Stimulated activated CD4-positive, alpha-beta T cell treated with anti-CD3 and anti-CD28 coated beads, TNF-alpha, amount 100 ng/mL, for 1 hour (primary cell): ENCODE measurements at regions not wholly inside any gene's neighbourhood (a gene's known extent, or its start where the extent isn't known, plus 50 kb on each side); places are given as distances from the start of the nearest gene placed in this dataset.

ENCODE experiments used
- DNase-seq, 3 donors: peaks; one replicate each; pipeline ENCODE4 v3.0.0-alpha.2; 2020; ENCODE audit warnings: low read depth in 3 of 3, low spot score in 1 of 3

DNA sequence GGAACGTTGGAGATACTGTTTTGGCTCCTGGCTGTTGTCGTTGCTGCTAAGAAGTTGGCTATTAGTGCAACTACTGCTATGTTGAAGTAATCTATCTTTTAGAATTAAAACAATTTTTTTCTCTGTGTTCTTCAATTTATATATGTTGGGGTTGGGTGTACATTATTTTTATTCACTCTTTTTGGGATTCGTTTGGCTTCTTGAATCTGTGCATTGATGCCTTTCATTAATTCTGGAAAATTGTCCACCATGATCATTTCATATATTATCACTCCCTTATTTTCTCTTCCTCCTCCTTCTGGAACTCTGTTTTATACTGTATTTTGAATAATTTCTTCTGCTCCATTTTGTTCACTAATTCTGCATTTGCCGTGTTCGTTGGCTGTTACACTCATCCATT lies 199.5 kb upstream of the PLET1 start:
- DNase-seq, result no peak

- no peak for DNase-seq
These were observed 204.3 kb upstream of the PLET1 start for GRCh38 chr11:112464949-112465348.

GRCh38 chr11:112465433-112466024 lies 204.9 kb upstream of the PLET1 start:
- DNase-seq, result no peak

DNA sequence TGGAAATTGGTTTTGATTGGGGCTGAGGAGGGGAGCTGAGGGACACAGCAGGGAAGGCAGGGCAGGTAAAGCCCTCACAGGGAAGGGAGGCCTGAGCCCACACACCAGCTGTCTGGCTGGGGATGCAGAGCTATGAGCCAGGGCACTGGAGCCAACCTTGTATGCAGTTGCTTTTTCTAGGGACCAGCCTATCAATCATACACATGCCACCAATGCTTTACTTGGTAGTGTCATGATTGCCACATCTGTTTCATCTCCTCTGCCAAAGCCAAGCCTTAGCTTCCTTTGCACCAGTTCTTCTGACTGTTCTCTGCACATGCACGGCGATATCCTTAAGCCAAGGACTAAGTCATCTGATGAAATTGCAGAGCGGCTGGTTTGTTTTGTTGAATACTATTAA lies 207.1 kb upstream of the PLET1 start:
- DNase-seq, result no peak

- DNase-seq, result no peak
These were observed 208.7 kb upstream of the PLET1 start for GRCh38 chr11:112469376-112469775.

GRCh38 chr11:112470355-112470754 lies 209.7 kb upstream of the PLET1 start:
- DNase-seq, result no peak

DNA sequence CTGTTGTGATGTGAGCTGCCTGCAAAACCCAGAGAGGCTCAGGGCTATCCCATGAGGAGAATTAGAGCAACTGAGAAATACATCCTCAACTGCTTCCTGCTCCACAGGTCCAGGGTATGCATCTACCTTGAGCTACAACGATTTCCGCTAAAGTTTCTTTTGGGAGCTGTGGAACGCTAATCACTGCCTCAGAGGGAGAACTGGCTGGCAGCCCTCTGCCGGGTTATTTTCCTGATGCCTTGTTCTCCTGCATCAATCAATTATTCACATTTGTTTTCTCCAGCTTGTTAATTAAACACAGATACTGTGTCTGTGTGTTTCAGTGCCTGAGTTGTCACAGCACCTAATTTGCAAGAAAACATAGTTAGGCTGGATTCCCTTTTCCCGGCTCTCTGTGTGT lies 211.1 kb upstream of the PLET1 start:
- no peak for DNase-seq

DNA sequence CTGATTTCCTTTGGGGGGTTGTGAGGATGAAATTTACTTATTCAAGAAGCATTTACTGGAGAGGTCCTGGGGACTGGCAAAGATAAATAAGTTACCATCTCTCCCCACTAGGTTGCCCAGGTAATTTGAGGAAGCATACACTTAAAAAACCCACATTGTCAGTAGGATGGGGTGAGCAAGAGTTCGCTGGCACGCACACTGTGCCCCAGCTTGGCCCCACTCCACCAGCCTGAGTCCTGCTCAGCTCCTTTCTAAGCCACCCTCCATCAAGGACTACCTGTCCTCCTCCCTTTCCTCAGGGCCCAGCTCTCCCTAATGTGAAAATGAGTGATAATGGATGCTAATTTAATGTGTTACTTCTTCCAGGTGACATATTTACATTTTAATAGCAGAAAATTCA lies 216.5 kb upstream of the PLET1 start:
- DNase-seq, result no peak

DNA sequence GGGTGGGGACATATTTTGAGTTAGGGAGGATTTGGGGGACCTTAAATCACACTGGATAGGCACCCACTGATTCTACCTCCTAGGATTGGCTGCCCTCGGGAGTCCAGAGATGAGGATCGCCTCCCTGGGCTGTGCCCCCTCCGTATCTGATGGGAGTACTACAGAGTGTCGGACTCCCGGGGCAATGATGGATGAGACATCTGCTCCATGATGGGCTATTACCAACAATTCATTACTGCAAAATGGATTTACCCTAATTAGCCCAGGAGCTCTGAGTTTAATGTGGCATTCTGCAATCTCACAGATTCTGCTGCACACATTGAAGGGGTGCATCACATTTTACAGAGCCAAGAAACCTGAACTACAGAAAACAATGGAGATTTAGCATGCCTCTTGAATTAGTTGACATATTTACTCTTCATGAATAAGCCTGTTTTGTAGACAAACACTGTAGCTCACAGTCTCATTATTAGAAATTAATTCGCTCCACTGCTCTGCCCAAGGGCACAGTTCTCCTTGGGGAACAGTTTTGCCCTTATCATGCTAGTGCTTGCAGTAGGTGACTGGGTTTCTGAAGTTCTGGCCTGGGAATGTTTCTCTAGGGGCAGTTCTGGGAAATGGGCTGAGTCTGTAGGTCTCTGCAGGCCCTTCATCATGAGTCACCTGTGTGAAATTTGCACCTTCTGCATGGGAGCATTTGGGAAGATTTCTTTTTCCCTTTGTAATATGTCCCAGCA lies 217.1 kb upstream of the PLET1 start:
- no peak for DNase-seq

DNA sequence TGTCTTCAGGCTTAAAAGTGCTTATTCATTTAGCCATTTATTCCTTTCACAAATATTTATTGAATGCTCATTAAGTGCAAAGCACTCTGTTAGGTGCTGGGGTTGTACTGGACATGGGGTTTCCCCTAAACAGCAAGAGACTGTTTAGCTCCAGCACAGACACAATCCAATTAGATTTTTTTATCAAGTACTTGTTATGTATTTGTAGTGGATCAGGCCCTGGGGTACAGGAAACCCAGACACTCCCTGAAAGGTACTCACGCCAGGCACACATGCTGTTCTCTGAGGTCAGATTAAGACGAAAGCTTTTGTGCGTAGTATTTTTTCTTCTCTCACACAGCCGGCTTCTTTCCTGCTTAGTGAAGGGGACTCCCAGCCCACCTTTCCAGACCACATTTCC lies 218.1 kb upstream of the PLET1 start:
- DNase-seq, result no peak

DNA sequence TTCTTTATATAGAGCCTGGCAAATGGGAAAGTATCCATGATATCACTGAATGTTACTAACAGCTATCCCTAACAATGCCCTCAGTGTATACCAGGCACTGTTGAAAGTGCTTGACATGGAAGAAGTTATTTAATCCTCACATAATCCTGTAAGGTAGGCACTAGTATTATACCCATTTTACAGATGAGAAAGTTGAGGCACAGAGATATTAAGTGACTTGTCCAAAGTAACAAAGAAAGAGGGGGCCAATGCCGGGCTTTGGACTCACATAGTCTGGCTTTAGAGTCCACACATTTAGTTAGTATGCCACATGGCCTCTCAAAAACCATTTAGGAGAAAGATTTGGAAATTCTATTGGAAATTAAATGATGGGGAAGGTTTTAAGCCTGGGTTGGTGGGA lies 220.8 kb upstream of the PLET1 start:
- DNase-seq, result no peak

GRCh38 chr11:112481893-112482292 lies 221.2 kb upstream of the PLET1 start:
- no peak for DNase-seq

GRCh38 chr11:112485280-112485679 lies 224.6 kb upstream of the PLET1 start:
- DNase-seq, result no peak

- no peak for DNase-seq
These were observed 237.2 kb upstream of the PLET1 start for GRCh38 chr11:112497826-112498225.

GRCh38 chr11:112498701-112499100 lies 238.0 kb upstream of the PLET1 start:
- no peak for DNase-seq

DNA sequence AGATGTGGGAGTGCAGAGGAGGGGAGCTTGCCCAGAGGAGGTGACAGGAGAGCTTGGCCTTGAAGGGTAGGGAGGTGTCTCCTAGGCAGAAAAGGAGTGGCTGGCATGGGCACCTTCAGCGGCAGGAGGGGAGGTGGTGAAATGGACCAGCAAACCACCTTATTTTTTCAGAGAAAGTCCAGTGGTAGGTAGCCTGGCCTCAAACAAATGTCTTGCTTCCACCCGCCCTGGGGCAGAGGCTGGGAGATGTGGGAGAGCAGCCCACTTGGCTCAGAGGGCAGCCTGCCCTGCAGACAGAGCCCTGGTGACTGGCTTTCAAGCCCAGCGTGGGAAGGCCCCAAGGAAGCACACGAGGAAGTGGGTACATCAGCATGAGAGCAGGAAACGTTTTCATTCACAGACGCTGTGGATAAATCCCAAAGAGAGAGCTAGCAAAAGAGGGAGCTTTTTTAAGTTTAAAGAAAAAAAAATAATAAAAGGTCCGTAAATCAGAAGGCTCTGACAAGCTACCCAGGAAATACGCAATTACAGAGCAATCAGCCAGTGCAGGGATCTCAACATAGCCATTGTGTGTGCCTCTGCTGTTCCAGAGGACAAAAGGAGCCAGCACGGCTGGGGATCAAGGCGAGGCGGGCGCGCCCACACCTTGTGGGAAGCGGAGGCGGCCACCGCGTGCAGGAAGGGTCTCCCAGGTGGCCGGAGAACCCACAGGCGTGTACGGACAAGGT lies 238.7 kb upstream of the PLET1 start:
- no peak for DNase-seq

- DNase-seq, result no peak
These were observed 239.2 kb upstream of the PLET1 start for GRCh38 chr11:112499881-112500204.

GRCh38 chr11:112503410-112503809 lies 242.8 kb upstream of the PLET1 start:
- DNase-seq, result no peak

- DNase-seq, result no peak
These were observed 243.4 kb upstream of the PLET1 start for GRCh38 chr11:112504056-112504455.

DNA sequence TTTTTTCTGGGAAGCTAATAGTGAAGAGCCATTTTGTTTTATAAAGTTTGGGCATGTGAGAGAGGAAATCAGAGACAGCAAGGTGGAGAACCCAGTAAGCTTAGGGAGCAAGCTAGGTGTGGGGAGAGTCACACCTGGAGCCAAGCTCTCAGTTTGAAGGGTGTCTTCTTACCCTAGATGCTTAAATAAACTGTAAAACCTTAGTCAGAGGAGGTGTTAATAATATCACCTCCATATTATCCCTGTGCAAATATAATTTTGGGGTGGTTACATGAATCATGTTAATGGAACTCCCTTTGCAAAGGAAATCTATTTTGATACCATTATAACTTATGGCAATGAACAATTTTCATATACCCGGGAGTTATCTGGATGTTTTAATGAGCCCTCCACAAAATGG lies 246.2 kb upstream of the PLET1 start:
- DNase-seq, result no peak

- no peak for DNase-seq
These were observed 246.6 kb upstream of the PLET1 start for GRCh38 chr11:112507281-112507680.

GRCh38 chr11:112508750-112509149 lies 248.1 kb upstream of the PLET1 start:
- DNase-seq, result no peak

DNA sequence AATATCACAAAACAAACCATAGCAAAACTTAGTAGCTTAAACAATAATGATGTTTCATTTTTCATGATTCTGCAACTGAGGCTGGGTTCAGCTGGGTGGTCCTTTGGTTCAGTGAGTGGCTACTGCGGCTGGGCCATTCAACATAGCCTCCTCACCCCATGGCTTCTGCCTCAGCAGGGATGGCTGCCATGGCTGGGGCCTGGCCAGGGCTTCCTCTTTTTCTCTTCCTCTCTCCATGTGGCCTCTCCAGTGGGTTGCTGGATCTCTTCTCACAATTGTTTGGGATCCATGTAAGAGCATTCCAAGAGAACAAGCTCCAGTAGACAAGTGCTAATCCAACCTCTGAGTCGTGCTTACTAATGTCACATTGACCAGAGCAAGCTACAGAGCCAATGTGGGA lies 248.6 kb upstream of the PLET1 start:
- DNase-seq, result no peak
